Progenitor cell of endocrine pancreas (in vitro differentiated cells): ENCODE measurements at regions not wholly inside any gene's neighbourhood (a gene's known extent, or its start where the extent isn't known, plus 50 kb on each side); places are given as distances from the start of the nearest gene placed in this dataset.

Experiments used
- DNase-seq: peaks from one replicate; pipeline ENCODE4 v3.0.0; 2021; ENCODE audit warnings: low spot score; ENCODE audit not compliant: unreplicated experiment
- H3K27ac Mint-ChIP-seq: 2 replicates; pipeline ENCODE4 v1.8.0; 2021; ENCODE audit warnings: mild to moderate bottlenecking, moderate library complexity, mixed read lengths
- H3K27me3 Mint-ChIP-seq: 2 replicates; pipeline ENCODE4 v1.8.0; 2021; ENCODE audit warnings: mixed read lengths
- H3K36me3 Mint-ChIP-seq: 2 replicates; pipeline ENCODE4 v1.8.0; 2022; ENCODE audit warnings: mixed read lengths; ENCODE audit not compliant: insufficient read depth
- H3K4me1 Mint-ChIP-seq: 2 replicates; pipeline ENCODE4 v1.8.0; 2021; ENCODE audit warnings: low read depth, mixed read lengths
- H3K4me3 Mint-ChIP-seq: 2 replicates; pipeline ENCODE4 v1.8.0; 2021; ENCODE audit warnings: low read depth, mild to moderate bottlenecking, moderate library complexity, mixed read lengths
- H3K9me3 Mint-ChIP-seq: 2 replicates; pipeline ENCODE4 v1.8.0; 2021; ENCODE audit warnings: low read depth, mixed read lengths
- TF ChIP-seq, protein P1 (sequence below): fragments of 200-600 bp; sonication (generic); IDR thresholded peaks from one replicate; pipeline ENCODE4 v1.5.0; 2021; ENCODE audit warnings: antibody characterized with exemption, mild to moderate bottlenecking; ENCODE audit not compliant: unreplicated experiment

DNA sequence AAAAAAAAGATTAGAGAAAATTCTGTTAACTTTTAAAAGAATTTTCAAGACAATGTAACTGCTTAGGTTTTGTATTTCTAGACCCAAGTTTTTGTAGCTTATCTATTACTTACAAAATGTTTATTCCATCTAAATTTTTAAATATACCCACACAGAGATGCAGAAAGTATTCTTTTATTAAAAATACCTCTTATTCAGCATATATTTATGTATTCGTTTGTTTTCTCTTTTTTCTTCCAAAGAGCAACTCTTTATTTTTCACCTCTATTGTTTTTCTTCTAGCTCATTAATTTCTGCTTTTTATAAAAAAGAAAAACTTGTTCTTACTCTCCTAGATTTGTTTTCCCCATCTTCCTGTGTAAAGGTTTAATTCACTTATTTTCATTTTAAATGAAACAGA is 180.3 kb downstream of the ZDHHC21 start:
- Mint-ChIP-seq H3K27ac (no peak overlapping the region), H3K4me3 (no peak overlapping the region), H3K27me3 (no peaks in the 10 kb centered on the region), H3K9me3 (no peaks in the 10 kb centered on the region), H3K36me3 (no peaks in the 10 kb centered on the region), H3K4me1 (no peaks in the 10 kb centered on the region)
- DNase-seq, result no peak
- TF ChIP-seq, protein P1, sequence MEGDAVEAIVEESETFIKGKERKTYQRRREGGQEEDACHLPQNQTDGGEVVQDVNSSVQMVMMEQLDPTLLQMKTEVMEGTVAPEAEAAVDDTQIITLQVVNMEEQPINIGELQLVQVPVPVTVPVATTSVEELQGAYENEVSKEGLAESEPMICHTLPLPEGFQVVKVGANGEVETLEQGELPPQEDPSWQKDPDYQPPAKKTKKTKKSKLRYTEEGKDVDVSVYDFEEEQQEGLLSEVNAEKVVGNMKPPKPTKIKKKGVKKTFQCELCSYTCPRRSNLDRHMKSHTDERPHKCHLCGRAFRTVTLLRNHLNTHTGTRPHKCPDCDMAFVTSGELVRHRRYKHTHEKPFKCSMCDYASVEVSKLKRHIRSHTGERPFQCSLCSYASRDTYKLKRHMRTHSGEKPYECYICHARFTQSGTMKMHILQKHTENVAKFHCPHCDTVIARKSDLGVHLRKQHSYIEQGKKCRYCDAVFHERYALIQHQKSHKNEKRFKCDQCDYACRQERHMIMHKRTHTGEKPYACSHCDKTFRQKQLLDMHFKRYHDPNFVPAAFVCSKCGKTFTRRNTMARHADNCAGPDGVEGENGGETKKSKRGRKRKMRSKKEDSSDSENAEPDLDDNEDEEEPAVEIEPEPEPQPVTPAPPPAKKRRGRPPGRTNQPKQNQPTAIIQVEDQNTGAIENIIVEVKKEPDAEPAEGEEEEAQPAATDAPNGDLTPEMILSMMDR, result no peak

DNA sequence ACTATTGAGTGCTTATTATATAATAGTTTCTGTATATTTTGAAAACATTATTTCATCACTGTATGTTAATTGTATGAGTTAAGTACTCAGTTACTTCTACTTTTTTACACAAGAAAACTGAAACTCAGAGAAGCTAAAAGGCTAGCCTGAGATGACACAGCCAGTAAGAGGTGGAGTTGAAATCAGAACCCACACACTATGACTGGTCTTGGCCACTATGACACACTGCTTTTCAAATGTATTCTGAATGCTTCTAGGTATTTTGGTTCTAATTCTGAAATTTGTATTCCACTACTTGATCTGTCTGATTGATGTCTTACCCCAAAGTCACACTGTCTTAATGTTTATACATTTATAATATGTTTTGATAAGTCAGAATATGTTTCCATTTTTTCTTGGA is 181.8 kb downstream of the ZDHHC21 start:
- H3K36me3 Mint-ChIP-seq, result no peaks in the 10 kb centered on the region
- no peak overlapping the region for H3K27ac Mint-ChIP-seq
- no peaks in the 10 kb centered on the region for H3K27me3 Mint-ChIP-seq
- no peak overlapping the region for H3K4me3 Mint-ChIP-seq
- H3K4me1 Mint-ChIP-seq, result no peaks in the 10 kb centered on the region
- H3K9me3 Mint-ChIP-seq, result no peaks in the 10 kb centered on the region
- DNase-seq, result no peak
- TF ChIP-seq, protein P1, result no peak

DNA sequence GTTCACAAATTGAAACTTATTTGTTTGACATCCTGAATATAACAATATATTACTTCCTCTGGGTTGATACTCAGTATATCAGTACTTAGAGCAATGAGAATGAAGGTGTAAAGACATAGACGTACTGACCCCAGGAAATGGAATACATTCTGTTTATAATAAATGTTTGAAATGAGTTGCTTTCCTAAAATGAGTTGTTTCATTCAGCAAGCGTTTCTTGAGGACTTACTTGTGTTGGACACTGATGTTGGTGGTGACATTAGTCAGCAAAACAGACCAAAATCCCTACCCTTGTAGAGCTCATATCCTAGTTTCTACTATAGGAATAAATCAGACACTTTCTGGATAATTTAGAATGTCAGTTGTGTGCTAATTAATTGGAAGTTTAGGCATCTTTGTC is 184.3 kb downstream of the ZDHHC21 start:
- DNase-seq, result no peak
- TF ChIP-seq, protein P1, result no peak
- H3K36me3 Mint-ChIP-seq, result no peaks in the 10 kb centered on the region
- no peak overlapping the region for H3K4me3 Mint-ChIP-seq
- H3K27me3 Mint-ChIP-seq, result no peaks in the 10 kb centered on the region
- H3K4me1 Mint-ChIP-seq, result no peaks in the 10 kb centered on the region
- H3K27ac Mint-ChIP-seq, result no peak overlapping the region
- H3K9me3 Mint-ChIP-seq, result no peaks in the 10 kb centered on the region

DNA sequence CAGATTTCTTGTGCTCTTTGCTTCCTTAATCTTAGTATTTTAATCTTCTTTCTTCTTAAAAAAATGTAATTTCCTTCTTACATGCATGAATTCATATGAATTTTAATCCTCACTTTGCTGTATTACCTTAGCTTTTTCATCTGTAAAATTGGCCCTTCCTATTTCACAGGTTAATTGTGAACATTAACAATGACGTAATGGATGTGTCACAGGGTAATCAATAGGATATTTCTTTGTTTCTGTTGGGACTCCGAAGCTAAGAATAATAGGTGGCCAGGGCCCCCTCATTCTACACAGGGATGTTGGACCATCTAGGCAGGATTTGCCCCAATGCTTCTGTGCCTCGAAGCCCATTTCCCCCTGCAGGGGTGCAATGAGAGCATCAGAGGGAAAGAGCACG is 187.4 kb upstream of the NFIB start:
- no peak overlapping the region for H3K27ac Mint-ChIP-seq

DNA sequence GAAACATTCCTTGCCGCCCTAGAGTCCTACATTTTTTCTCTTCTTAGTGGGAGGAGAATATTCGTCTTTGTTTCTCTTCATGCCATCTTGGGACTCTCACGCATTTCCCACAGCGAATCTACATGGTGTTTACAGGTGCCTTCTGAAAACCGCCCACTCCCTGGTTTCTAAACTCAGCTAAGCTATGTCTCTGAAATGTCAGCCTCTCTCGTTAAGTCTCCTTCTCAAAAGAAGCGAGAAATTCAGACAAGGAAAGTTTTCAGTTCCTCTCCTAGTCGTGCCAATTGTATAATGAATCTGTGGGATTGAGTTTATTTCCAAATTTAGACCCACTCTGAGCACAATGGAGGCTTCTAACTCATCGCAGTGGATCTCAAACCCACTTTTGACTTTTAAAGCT is 186.8 kb upstream of the NFIB start:
- no peak overlapping the region for H3K27ac Mint-ChIP-seq
- DNase-seq, result no peak
- H3K4me3 Mint-ChIP-seq, result no peak overlapping the region
- no peaks in the 10 kb centered on the region for H3K27me3 Mint-ChIP-seq
- H3K4me1 Mint-ChIP-seq, result no peaks in the 10 kb centered on the region
- H3K36me3 Mint-ChIP-seq, result no peaks in the 10 kb centered on the region
- H3K9me3 Mint-ChIP-seq, result peaks cover 5% of the 10 kb centered on the region
- TF ChIP-seq, protein P1, result no peak

More for the DNA sequence above, 187.4 kb upstream of the NFIB start:
- H3K4me3 Mint-ChIP-seq, result no peak overlapping the region
- no peaks in the 10 kb centered on the region for H3K36me3 Mint-ChIP-seq
- H3K27me3 Mint-ChIP-seq, result no peaks in the 10 kb centered on the region
- H3K4me1 Mint-ChIP-seq, result no peaks in the 10 kb centered on the region
- H3K9me3 Mint-ChIP-seq, result peaks cover 5% of the 10 kb centered on the region
- no peak for DNase-seq
- TF ChIP-seq, protein P1, result no peak
